Muscle layer of colon (tissue), 2 donors: ENCODE measurements at regions not wholly inside any gene's neighbourhood (a gene's known extent, or its start where the extent isn't known, plus 50 kb on each side); places are given as distances from the start of the nearest gene placed in this dataset.

Experiments used
- H3K27ac ChIP-seq: one replicate; pipeline ENCODE4 v1.7.0; 2013; ENCODE audit warnings: low read depth, mild to moderate bottlenecking, low read length, moderate library complexity
- H3K27me3 ChIP-seq, 2 donors: one replicate each; pipeline ENCODE4 v1.7.0; 2013; ENCODE audit warnings: low read length in 2 of 2, mild to moderate bottlenecking in 2 of 2; ENCODE audit not compliant: insufficient read depth in 2 of 2, control insufficient read depth in 1 of 2
- H3K36me3 ChIP-seq: one replicate; pipeline ENCODE4 v1.7.0; 2013; ENCODE audit warnings: mild to moderate bottlenecking, low read length; ENCODE audit not compliant: insufficient read depth
- H3K4me1 ChIP-seq: one replicate; pipeline ENCODE4 v1.7.0; 2013; ENCODE audit warnings: mild to moderate bottlenecking, low read length; ENCODE audit not compliant: insufficient read depth
- H3K4me3 ChIP-seq, 2 donors: one replicate each; pipeline ENCODE4 v1.7.0; 2013; ENCODE audit warnings: low read length in 2 of 2, low read depth in 1 of 2, mild to moderate bottlenecking in 1 of 2, moderate library complexity in 1 of 2
- H3K9ac ChIP-seq: one replicate; pipeline ENCODE4 v1.7.0; 2013; ENCODE audit warnings: low read length
- H3K9me3 ChIP-seq: one replicate; pipeline ENCODE4 v1.7.0; 2013; ENCODE audit warnings: mild to moderate bottlenecking, low read length
- donor health status: abdominal sarcoma.
- donor health status: Adenocarcinoma of cecum.

- Histone ChIP-seq H3K36me3 (no peaks in the 10 kb centered on the region), H3K4me1 (peaks cover 3% of the 10 kb centered on the region), H3K9me3 (no peaks in the 10 kb centered on the region), H3K27me3 (no peaks in the 10 kb centered on the region), H3K4me3 (no peak overlapping the region), H3K9ac (no peak overlapping the region), H3K27ac (no peak overlapping the region)
Observed at GRCh38 chr2:9762164-9762563, 81.1 kb upstream of the TAF1B start.

GRCh38 chr2:9762941-9763340 lies 80.3 kb upstream of the TAF1B start:
- Histone ChIP-seq H3K4me3 (no peak overlapping the region), H3K4me1 (no peaks in the 10 kb centered on the region), H3K9ac (no peak overlapping the region), H3K27me3 (no peaks in the 10 kb centered on the region), H3K36me3 (no peaks in the 10 kb centered on the region), H3K27ac (no peak overlapping the region), H3K9me3 (no peaks in the 10 kb centered on the region)

GRCh38 chr2:9763356-9764152 lies 79.7 kb upstream of the TAF1B start:
- H3K4me3 ChIP-seq: no peak overlapping the region
- H3K4me1 ChIP-seq: no peaks in the 10 kb centered on the region
- H3K27me3 ChIP-seq: no peaks in the 10 kb centered on the region
- H3K27ac ChIP-seq: no peak overlapping the region
- H3K9ac ChIP-seq: no peak overlapping the region
- no peaks in the 10 kb centered on the region for H3K9me3 ChIP-seq
- no peaks in the 10 kb centered on the region for H3K36me3 ChIP-seq

- Histone ChIP-seq H3K9ac (no peak overlapping the region), H3K27ac (no peak overlapping the region), H3K9me3 (no peaks in the 10 kb centered on the region), H3K4me3 (no peak overlapping the region), H3K4me1 (no peaks in the 10 kb centered on the region), H3K27me3 (no peaks in the 10 kb centered on the region), H3K36me3 (no peaks in the 10 kb centered on the region)
Observed at GRCh38 chr2:9764153-9764778, 79.0 kb upstream of the TAF1B start.

- Histone ChIP-seq H3K9ac (no peak overlapping the region), H3K27ac (no peak overlapping the region)
Observed at GRCh38 chr2:9765611-9766531, 77.4 kb upstream of the TAF1B start.

GRCh38 chr2:9767656-9768281 lies 75.5 kb upstream of the TAF1B start:
- Histone ChIP-seq H3K9me3 (no peaks in the 10 kb centered on the region), H3K9ac (no peak overlapping the region), H3K36me3 (no peaks in the 10 kb centered on the region), H3K27me3 (no peaks in the 10 kb centered on the region), H3K27ac (no peak overlapping the region), H3K4me3 (no peak overlapping the region), H3K4me1 (peaks cover 15% of the 10 kb centered on the region)

More at GRCh38 chr2:9765611-9766531, 77.4 kb upstream of the TAF1B start:
- Histone ChIP-seq H3K4me1 (peaks cover 10% of the 10 kb centered on the region), H3K4me3 (no peak overlapping the region), H3K9me3 (no peaks in the 10 kb centered on the region), H3K27me3 (no peaks in the 10 kb centered on the region), H3K36me3 (no peaks in the 10 kb centered on the region)

- H3K9me3 ChIP-seq: no peaks in the 10 kb centered on the region
- no peaks in the 10 kb centered on the region for H3K36me3 ChIP-seq
- no peak overlapping the region for H3K9ac ChIP-seq
- H3K4me1 ChIP-seq: peaks cover 15% of the 10 kb centered on the region
- H3K27ac ChIP-seq: no peak overlapping the region
- no peak overlapping the region for H3K4me3 ChIP-seq
- H3K27me3 ChIP-seq: no peaks in the 10 kb centered on the region
Observed at GRCh38 chr2:9768388-9768787, 74.9 kb upstream of the TAF1B start.

GRCh38 chr2:9769171-9770005 lies 73.9 kb upstream of the TAF1B start:
- Histone ChIP-seq H3K9me3 (no peaks in the 10 kb centered on the region), H3K4me1 (peaks cover 15% of the 10 kb centered on the region), H3K27ac (no peak overlapping the region)

GRCh38 chr2:9770006-9770307 lies 73.3 kb upstream of the TAF1B start:
- H3K4me3 ChIP-seq: no peak overlapping the region
- H3K9me3 ChIP-seq: no peaks in the 10 kb centered on the region
- no peaks in the 10 kb centered on the region for H3K36me3 ChIP-seq
- H3K27me3 ChIP-seq: no peaks in the 10 kb centered on the region
- H3K27ac ChIP-seq: no peak overlapping the region
- peaks cover 15% of the 10 kb centered on the region for H3K4me1 ChIP-seq
- no peak overlapping the region for H3K9ac ChIP-seq

More at GRCh38 chr2:9769171-9770005, 73.9 kb upstream of the TAF1B start:
- no peaks in the 10 kb centered on the region for H3K36me3 ChIP-seq
- H3K27me3 ChIP-seq: no peaks in the 10 kb centered on the region
- no peak overlapping the region for H3K9ac ChIP-seq
- H3K4me3 ChIP-seq: no peak overlapping the region

- H3K4me3 ChIP-seq: no peak overlapping the region
- no peak overlapping the region for H3K27ac ChIP-seq
- H3K4me1 ChIP-seq: peaks cover 15% of the 10 kb centered on the region
- no peaks in the 10 kb centered on the region for H3K27me3 ChIP-seq
- H3K9ac ChIP-seq: no peak overlapping the region
- H3K9me3 ChIP-seq: no peaks in the 10 kb centered on the region
- no peaks in the 10 kb centered on the region for H3K36me3 ChIP-seq
Observed at GRCh38 chr2:9770308-9771100, 72.8 kb upstream of the TAF1B start.
